ENCODE measurements at regions not wholly inside any gene's neighbourhood (a gene's known extent, or its start where the extent isn't known, plus 50 kb on each side); places are given as distances from the start of the nearest gene placed in this dataset.

DNA sequence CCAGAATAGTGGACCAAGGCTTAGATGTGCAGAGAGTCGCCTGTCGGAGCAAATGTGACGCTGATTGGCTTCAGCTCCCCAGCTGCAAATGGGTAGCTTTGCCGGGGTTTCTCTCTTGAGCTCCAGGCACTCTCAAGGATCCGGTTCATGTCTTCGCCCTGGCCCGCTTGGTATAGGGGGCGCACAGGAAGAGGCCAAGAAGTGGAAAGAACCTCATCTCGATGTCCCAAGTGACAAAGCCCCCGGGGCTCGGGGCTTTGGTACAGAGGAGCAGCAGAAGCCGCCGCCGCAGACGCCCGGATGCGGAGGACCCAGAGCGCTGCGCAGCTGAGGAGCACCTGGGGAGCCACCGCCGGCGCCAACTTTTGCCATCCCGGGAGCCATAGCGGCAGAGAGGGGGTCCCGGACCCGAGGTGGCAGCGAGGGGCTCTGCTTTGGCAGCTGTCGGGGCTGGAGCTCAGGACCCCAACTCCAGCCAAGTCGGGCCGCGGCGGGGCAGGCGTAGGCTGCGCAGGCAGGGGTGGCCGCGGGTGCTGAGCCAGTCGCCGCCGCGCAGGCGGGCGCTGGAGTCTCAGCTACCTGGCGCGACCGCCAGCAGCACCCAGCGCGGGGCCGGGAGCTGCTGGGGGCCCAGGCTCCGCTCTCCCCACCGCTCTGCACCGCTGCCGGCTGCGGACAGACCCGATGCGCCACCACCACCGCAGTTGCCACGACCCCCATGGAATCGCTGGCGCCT, 466.6 kb downstream of the XPNPEP1 start:
- TF ChIP-seq, protein P1, sequence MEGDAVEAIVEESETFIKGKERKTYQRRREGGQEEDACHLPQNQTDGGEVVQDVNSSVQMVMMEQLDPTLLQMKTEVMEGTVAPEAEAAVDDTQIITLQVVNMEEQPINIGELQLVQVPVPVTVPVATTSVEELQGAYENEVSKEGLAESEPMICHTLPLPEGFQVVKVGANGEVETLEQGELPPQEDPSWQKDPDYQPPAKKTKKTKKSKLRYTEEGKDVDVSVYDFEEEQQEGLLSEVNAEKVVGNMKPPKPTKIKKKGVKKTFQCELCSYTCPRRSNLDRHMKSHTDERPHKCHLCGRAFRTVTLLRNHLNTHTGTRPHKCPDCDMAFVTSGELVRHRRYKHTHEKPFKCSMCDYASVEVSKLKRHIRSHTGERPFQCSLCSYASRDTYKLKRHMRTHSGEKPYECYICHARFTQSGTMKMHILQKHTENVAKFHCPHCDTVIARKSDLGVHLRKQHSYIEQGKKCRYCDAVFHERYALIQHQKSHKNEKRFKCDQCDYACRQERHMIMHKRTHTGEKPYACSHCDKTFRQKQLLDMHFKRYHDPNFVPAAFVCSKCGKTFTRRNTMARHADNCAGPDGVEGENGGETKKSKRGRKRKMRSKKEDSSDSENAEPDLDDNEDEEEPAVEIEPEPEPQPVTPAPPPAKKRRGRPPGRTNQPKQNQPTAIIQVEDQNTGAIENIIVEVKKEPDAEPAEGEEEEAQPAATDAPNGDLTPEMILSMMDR (IDR thresholded peaks at IDR 0.05), result no peak
- Histone ChIP-seq H3K36me3 (ENCODE audit: low read depth) (no peaks in the 10 kb centered on the region), H3K4me3 (no peak overlapping the region), H3K4me1 (ENCODE audit: low read depth) (no peaks in the 10 kb centered on the region), H3K9me3 (no peaks in the 10 kb centered on the region)
- intact Hi-C loops (cut with DNase I, micrococcal nuclease), result no loop called here
- ATAC-seq, result no peak
- peak in 2 of 3 donors; percentile 15 to 39 for DNase-seq

DNA sequence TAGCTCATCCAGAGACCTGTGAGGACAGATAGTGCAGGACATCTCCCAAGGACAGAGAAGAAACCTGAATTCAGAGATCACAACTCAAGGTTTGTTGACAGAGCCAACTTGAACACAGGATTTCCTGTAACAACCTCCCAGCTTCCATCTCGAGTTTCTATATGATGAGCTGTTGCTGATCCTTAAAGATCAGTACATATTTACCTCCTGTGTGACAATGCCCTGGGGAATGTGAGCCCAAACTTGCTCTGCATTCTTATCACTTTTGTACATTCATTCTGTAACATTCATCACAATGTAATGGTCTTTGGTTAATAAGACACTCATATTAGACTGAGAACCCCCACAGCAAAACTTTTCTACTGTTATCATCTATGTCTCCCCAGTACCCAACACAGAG, 468.6 kb downstream of the XPNPEP1 start:
- no peaks in the 10 kb centered on the region for H3K4me1 ChIP-seq (ENCODE audit: low read depth)
- intact Hi-C loops (cut with DNase I, micrococcal nuclease), result no loop called here
- no peaks in the 10 kb centered on the region for H3K9me3 ChIP-seq
- no peak overlapping the region for H3K4me3 ChIP-seq
- no peaks in the 10 kb centered on the region for H3K36me3 ChIP-seq (ENCODE audit: low read depth)
- TF ChIP-seq, protein P1 (IDR thresholded peaks at IDR 0.05), result no peak
- ATAC-seq, result no peak
- no peak for DNase-seq

DNA sequence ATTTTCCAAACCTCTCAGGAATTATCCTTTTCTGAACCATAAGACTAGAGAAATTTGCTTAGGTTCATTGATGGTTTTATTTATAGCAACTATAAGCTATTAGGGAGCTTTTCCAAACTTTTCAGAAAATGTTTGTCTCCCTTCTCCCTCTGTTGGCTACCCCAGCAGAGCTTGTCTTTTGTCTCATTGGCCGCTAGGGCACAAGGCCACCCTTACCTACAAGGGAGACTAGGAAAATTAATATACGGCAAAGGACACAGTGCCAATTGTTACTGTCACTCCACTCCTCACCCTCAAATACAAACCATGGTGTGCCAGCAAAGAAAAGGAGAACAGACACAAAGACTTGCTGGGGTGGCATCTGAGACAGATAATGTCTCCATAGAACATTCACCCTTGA, 471.4 kb downstream of the XPNPEP1 start:
- H3K36me3 ChIP-seq (ENCODE audit: low read depth), result no peaks in the 10 kb centered on the region
- ATAC-seq (no peak), DNase-seq (no peak)
- no peaks in the 10 kb centered on the region for H3K4me1 ChIP-seq (ENCODE audit: low read depth)
- H3K4me3 ChIP-seq, result no peak overlapping the region
- TF ChIP-seq, protein P1 (IDR thresholded peaks at IDR 0.05), result no peak
- no peaks in the 10 kb centered on the region for H3K9me3 ChIP-seq
- intact Hi-C loops (cut with DNase I, micrococcal nuclease), result no loop called here

DNA sequence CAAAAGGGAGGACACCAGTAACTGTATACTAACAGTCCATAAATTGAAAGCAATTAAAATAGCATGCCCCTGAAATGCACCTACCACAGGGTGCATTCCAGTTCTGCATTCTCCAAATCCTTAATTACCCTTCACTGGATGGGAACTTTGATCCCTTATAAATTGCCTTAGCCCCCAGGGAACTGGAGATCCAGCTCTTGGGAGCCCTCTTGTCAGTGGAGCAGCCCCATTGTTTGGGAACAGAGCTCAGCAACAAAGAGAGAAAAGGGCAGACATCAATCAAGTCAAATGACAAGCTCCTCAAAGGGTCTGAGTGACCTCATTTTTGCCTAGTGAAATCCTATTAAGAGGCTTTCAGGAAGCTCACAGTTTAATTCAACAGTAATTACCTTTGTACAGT, 472.6 kb downstream of the XPNPEP1 start:
- H3K9me3 ChIP-seq, result no peaks in the 10 kb centered on the region
- no peak for DNase-seq
- no peak for ATAC-seq
- no peaks in the 10 kb centered on the region for H3K36me3 ChIP-seq (ENCODE audit: low read depth)
- no peaks in the 10 kb centered on the region for H3K4me1 ChIP-seq (ENCODE audit: low read depth)
- H3K4me3 ChIP-seq, result no peak overlapping the region
- intact Hi-C loops (cut with DNase I, micrococcal nuclease), result no loop called here
- TF ChIP-seq, protein P1 (IDR thresholded peaks at IDR 0.05), result no peak

DNA sequence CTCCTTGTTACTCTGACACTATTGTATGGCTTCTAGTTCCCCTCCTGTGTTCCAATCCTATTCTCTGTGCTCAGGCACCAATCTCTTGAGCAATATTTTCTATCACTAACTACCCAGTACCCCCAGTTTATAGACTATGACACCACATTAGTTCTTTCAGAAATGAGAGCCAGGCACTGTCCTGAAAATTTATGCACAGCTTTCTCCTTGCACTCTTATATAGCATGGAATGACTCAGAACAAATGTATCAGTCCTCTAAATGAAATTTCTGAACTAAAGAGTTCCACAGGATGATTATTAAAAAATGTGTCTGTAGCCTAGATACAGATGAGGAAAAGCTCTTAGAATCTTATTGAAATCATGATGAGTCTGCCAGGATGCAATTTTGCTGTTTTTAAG, 489.9 kb downstream of the XPNPEP1 start:
- Histone ChIP-seq H3K36me3 (ENCODE audit: low read depth) (no peaks in the 10 kb centered on the region), H3K9me3 (no peaks in the 10 kb centered on the region), H3K4me3 (no peak overlapping the region), H3K4me1 (ENCODE audit: low read depth) (no peaks in the 10 kb centered on the region)
- TF ChIP-seq, protein P1 (IDR thresholded peaks at IDR 0.05), result no peak
- no peak for DNase-seq
- intact Hi-C loops (cut with DNase I, micrococcal nuclease), result no loop called here
- no peak for ATAC-seq

DNA sequence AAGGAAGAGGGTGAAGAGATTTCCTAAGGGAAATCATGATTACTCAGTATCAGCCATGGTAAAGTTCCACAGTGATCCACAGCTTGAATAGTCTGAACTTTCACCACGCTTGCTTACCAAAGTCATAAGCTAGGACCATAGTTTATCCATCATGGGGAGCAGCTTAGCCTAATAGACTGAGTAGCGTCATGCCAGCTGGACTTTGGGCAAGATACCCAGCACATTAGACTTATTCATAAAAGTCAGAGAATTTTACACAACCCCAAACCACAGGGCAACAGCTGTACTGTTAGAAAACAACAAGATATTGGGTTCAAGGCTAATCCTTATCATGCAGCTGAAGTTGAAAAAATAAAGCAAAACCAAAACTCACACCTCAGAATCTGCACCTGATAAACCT, 491.0 kb downstream of the XPNPEP1 start:
- intact Hi-C loops (cut with DNase I, micrococcal nuclease), result no loop called here
- DNase-seq (no peak), ATAC-seq (no peak)
- no peaks in the 10 kb centered on the region for H3K36me3 ChIP-seq (ENCODE audit: low read depth)
- no peak overlapping the region for H3K4me3 ChIP-seq
- TF ChIP-seq, protein P1 (IDR thresholded peaks at IDR 0.05), result no peak
- no peaks in the 10 kb centered on the region for H3K9me3 ChIP-seq
- no peaks in the 10 kb centered on the region for H3K4me1 ChIP-seq (ENCODE audit: low read depth)

Measured in mucosa of descending colon (tissue), 3 donors.